ENCODE measurements at regions not wholly inside any gene's neighbourhood (a gene's known extent, or its start where the extent isn't known, plus 50 kb on each side); places are given as distances from the start of the nearest gene placed in this dataset.

DNA sequence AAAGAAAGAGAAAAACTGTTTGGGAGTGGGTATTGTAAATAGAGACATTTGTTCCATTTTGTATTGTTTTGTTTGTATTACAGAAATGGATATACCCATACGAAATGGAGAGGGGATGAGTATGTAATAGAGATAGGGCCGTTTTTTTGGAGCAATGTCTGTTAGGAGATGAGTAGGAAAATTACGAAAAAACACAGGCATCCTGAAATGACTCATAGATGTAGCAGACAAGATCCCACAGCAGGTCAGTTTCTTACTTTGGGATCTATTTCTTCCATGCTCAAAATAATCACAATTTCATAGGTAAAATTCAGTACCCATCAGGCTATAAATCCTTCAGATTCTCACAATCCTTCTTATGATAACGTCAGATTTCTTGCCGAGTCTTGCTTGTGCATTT, 779.4 kb upstream of the SLITRK1 start:
- H3K9me3 ChIP-seq, result no peaks in the 10 kb centered on the region
- no peak overlapping the region for H3K4me3 ChIP-seq
- TF ChIP-seq, protein P1, sequence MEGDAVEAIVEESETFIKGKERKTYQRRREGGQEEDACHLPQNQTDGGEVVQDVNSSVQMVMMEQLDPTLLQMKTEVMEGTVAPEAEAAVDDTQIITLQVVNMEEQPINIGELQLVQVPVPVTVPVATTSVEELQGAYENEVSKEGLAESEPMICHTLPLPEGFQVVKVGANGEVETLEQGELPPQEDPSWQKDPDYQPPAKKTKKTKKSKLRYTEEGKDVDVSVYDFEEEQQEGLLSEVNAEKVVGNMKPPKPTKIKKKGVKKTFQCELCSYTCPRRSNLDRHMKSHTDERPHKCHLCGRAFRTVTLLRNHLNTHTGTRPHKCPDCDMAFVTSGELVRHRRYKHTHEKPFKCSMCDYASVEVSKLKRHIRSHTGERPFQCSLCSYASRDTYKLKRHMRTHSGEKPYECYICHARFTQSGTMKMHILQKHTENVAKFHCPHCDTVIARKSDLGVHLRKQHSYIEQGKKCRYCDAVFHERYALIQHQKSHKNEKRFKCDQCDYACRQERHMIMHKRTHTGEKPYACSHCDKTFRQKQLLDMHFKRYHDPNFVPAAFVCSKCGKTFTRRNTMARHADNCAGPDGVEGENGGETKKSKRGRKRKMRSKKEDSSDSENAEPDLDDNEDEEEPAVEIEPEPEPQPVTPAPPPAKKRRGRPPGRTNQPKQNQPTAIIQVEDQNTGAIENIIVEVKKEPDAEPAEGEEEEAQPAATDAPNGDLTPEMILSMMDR (IDR thresholded peaks at IDR 0.05), result no peak
- no peak for TF ChIP-seq POLR2A (IDR thresholded peaks at IDR 0.05)
- no peak for DNase-seq
- WGBS, 2 donors, result 68 to 69% methylated on average over 5 of the region's 5 CpGs
- no peaks in the 10 kb centered on the region for H3K27me3 ChIP-seq
- intact Hi-C loops (cut with DNase I), result no loop called here
- H3K4me1 ChIP-seq, result no peaks in the 10 kb centered on the region
- no peak overlapping the region for H3K27ac ChIP-seq
- no peaks in the 10 kb centered on the region for H3K36me3 ChIP-seq

DNA sequence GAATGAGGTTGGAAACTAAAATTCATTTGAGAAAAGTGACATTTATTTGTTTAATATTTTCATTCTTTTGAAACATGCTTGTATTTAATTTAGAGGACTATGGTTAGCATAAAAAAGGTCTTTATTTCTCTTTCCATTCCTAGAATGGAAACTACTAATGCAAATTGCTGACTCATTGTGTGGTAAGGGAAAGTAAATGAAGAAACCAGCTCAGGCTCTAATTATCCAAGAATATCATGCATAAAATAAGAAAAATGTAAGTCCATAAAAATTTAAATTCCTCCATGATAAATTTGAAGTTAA, 777.0 kb upstream of the SLITRK1 start:
- Histone ChIP-seq H3K9me3 (no peaks in the 10 kb centered on the region), H3K4me1 (no peaks in the 10 kb centered on the region), H3K27me3 (no peaks in the 10 kb centered on the region), H3K36me3 (no peaks in the 10 kb centered on the region), H3K4me3 (no peak overlapping the region), H3K27ac (no peak overlapping the region)
- no peak for TF ChIP-seq POLR2A (IDR thresholded peaks at IDR 0.05)
- TF ChIP-seq, protein P1 (IDR thresholded peaks at IDR 0.05), result no peak
- no peak for DNase-seq
- intact Hi-C loops (cut with DNase I), result no loop called here

DNA sequence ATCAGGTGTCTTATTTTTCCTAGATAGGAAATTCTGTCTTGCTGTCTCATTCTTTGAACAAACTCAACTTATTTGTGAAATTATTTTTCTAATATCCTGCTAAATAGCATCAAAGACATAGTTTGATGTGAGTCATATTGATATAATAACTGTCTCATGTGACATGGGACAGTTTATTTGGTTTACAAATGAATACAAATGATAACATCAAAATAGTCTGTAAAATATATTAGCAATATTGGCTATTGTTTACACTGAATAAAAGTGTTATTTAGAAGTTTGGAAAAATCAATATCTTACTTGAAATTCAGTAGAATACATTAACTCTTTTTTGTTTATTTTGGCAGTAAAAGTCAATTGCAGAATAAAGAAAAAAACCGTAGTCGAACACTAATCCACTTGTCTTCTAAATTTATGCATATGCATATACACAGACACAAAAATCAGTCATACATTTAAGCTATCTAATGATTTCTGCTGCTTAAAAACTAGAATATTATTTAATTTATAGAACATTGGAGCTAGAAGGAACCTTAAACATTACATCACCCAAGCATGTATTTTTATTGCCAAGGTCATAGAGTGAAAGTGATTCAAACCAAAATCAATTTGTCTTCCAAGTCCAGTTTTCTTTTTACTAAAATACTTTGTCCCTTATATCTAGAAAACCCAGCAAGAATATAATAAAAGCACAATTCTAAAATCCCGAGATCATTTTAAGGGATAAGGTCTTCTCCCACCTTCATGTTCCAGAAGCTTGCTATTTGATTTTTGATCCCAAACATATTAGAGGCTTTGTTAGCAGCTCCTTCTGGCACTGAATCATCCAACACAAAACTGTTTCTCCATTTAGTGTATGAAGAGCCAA, 776.5 kb upstream of the SLITRK1 start:
- intact Hi-C loops (cut with DNase I), result no loop called here
- Histone ChIP-seq H3K27ac (no peak overlapping the region), H3K27me3 (no peaks in the 10 kb centered on the region), H3K36me3 (no peaks in the 10 kb centered on the region), H3K4me1 (no peaks in the 10 kb centered on the region), H3K9me3 (no peaks in the 10 kb centered on the region), H3K4me3 (no peak overlapping the region)
- TF ChIP-seq, protein P1 (IDR thresholded peaks at IDR 0.05), result no peak
- TF ChIP-seq POLR2A (IDR thresholded peaks at IDR 0.05), result no peak
- no peak for DNase-seq
- WGBS, 2 donors, result 37 to 59% methylated on average over 3 of the region's 3 CpGs

DNA sequence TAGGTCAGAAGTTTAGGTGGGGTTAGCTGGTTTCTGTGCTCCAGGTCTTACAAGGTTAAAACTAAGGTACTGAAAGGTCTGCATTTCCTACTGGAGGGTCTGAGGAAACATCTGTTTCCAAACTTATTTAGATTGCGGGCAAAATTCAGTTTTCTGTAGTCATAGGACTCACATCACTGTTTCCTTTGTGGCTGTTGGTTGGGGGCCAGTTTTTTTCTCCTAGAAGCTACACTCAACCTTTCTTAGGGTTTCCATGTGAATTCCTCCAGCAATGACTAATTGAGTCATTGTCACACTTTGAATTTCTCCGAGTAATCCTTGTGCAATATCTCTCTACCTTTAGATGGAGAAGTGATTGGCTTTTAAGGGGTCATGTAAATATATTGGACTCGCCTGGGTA, 773.4 kb upstream of the SLITRK1 start:
- no peaks in the 10 kb centered on the region for H3K4me1 ChIP-seq
- WGBS, 2 donors, result 49 to 50% methylated on average over 3 of the region's 3 CpGs
- no peak overlapping the region for H3K27ac ChIP-seq
- TF ChIP-seq POLR2A (IDR thresholded peaks at IDR 0.05), result no peak
- DNase-seq, result no peak
- H3K4me3 ChIP-seq, result no peak overlapping the region
- intact Hi-C loops (cut with DNase I), result no loop called here
- no peaks in the 10 kb centered on the region for H3K27me3 ChIP-seq
- H3K9me3 ChIP-seq, result no peaks in the 10 kb centered on the region
- H3K36me3 ChIP-seq, result no peaks in the 10 kb centered on the region

DNA sequence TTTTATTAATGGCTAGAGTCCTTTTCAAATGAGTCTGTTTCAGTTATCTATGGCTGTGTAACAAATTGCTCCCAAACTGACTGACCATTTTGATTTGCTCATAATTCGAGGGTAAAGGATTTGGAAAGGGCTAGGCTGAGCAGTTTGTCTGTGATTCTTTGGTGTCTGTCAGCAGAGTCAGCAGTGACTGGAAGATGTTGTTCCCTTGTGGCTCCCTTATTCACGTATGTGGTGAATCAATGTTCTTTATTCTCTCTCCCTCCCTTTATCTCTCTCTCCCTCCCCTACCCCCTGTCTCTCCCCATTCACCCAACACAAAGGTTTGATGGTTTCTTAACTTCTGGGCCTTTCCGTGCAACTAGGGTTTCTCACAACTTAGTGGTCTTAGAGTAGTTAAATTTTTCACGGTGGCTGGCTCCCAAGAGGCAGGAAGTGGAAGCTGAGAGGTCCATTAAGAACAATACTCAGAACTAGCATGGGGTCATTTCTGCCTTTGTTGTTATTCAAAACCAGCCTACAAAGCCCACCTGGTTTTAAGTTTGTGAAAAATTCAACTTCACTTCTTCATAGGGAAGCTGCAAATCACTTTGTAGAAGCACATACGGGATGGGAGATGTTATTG, 772.5 kb upstream of the SLITRK1 start:
- Histone ChIP-seq H3K4me3 (no peak overlapping the region), H3K27me3 (no peaks in the 10 kb centered on the region), H3K36me3 (no peaks in the 10 kb centered on the region), H3K4me1 (no peaks in the 10 kb centered on the region), H3K27ac (no peak overlapping the region), H3K9me3 (no peaks in the 10 kb centered on the region)
- intact Hi-C loops (cut with DNase I), result no loop called here
- 59 to 60% methylated on average over 5 of the region's 5 CpGs for WGBS, 2 donors
- TF ChIP-seq, protein P1 (IDR thresholded peaks at IDR 0.05), result no peak
- no peak for TF ChIP-seq POLR2A (IDR thresholded peaks at IDR 0.05)
- no peak for DNase-seq

Measured in esophagus squamous epithelium (tissue), 5 donors.